Panc1 (cell line): ENCODE measurements at regions not wholly inside any gene's neighbourhood (a gene's known extent, or its start where the extent isn't known, plus 50 kb on each side); places are given as distances from the start of the nearest gene placed in this dataset.

ENCODE experiments used
- ATAC-seq: fragments of 200-7000 bp; cut with Tn5 transposase; 2 replicates; pipeline ENCODE4 v1.9.1; 2020; ENCODE audit warnings: mild to moderate bottlenecking, moderate library complexity
- BruUV-seq: library from RNA; stranded (reverse); fragments of 400-500 nt; replicated peaks from 2 replicates; lab custom pipeline; 2021; lab: Mats Ljungman, UMichigan
- CTCF ChIA-PET: fragments of 300-600 bp; sonication (Branson Sonifier 250); formaldehyde crosslinking; loops from one replicate; lab custom pipeline; 2022; ENCODE audit warnings: antibody characterized with exemption; lab: Charles Lee
- POLR2A ChIA-PET: fragments of 300-600 bp; sonication (Branson Sonifier 250); formaldehyde crosslinking; loops from one replicate; lab custom pipeline; 2022; ENCODE audit warnings: antibody characterized with exemption; lab: Charles Lee
- DNase-seq: peaks from one replicate; pipeline ENCODE4 v3.0.0-alpha.2; 2010; ENCODE audit warnings: low read depth, low spot score
- H3K27ac ChIP-seq: 2 replicates; pipeline ENCODE4 v1.5.1; 2011; ENCODE audit warnings: mild to moderate bottlenecking, low read length, inconsistent platforms
- H3K27me3 ChIP-seq: fragments of 200-500 bp; sonication (Bioruptor generic); 2 replicates; pipeline ENCODE4 v1.6.0; 2014; ENCODE audit warnings: low read length, inconsistent platforms; ENCODE audit not compliant: control insufficient read depth, insufficient read depth
- H3K36me3 ChIP-seq: fragments of 200-500 bp; sonication (Bioruptor generic); 2 replicates; pipeline ENCODE4 v1.5.1; 2014; ENCODE audit warnings: inconsistent platforms, mild to moderate bottlenecking, low read length, moderate library complexity; ENCODE audit not compliant: control insufficient read depth, insufficient read depth
- H3K4me1 ChIP-seq: 2 replicates; pipeline ENCODE4 v1.5.1; 2011; ENCODE audit warnings: inconsistent platforms, mild to moderate bottlenecking, low read length, moderate library complexity; ENCODE audit not compliant: control insufficient read depth, insufficient read depth
- H3K4me3 ChIP-seq, 2 experiments: 2 replicates each; pipeline ENCODE4 v1.5.1; 2011 to 2012; ENCODE audit warnings: low read depth in 2 of 2, low read length in 2 of 2, mild to moderate bottlenecking in 2 of 2, inconsistent platforms in 1 of 2, moderate library complexity in 1 of 2
- H3K9me3 ChIP-seq: fragments of 200-500 bp; sonication (Bioruptor generic); 2 replicates; pipeline ENCODE4 v1.5.1; 2014; ENCODE audit warnings: low read depth, mild to moderate bottlenecking, inconsistent platforms, low read length, moderate library complexity; ENCODE audit not compliant: control insufficient read depth, insufficient read depth
- CTCF ChIP-seq: fragments of 450-650 bp; IDR thresholded peaks from 2 replicates; pipeline ENCODE4 v1.5.1; 2017; ENCODE audit warnings: mild to moderate bottlenecking
- POLR2AphosphoS5 ChIP-seq: IDR thresholded peaks from 2 replicates; pipeline ENCODE4 v1.6.1; 2012; ENCODE audit warnings: mild to moderate bottlenecking, low read depth, low read length, moderate library complexity
- REST ChIP-seq, 2 experiments: IDR thresholded peaks; 2 replicates each; pipeline ENCODE4 v1.6.1; 2011 to 2012; ENCODE audit warnings: low read depth in 2 of 2, control low read depth in 1 of 2, low read length in 1 of 2, mild to moderate bottlenecking in 1 of 2, moderate library complexity in 1 of 2; ENCODE audit not compliant: insufficient read depth in 1 of 2
- SIN3A ChIP-seq: IDR thresholded peaks from 2 replicates; pipeline ENCODE4 v1.6.1; 2012; ENCODE audit warnings: low read depth, mild to moderate bottlenecking, low read length, moderate library complexity, borderline replicate concordance; ENCODE audit not compliant: insufficient read depth
- TCF7L2 ChIP-seq: IDR thresholded peaks from 2 replicates; pipeline ENCODE4 v1.6.1; 2011; ENCODE audit warnings: mild to moderate bottlenecking, low read depth, low read length, inconsistent platforms
- in situ Hi-C: cut with HindIII; loops from 2 replicates; pipeline ENCODE4 v1.10.0; 2016; ENCODE audit warnings: low sequenced_read_pairs, low pct_unique_long_range_greater_than_20kb
- intact Hi-C: fragments of 100-400 bp; cut with micrococcal nuclease; formaldehyde crosslinking; loops from one replicate; pipeline ENCODE4 v1.10.0; 2022; ENCODE audit not compliant: unreplicated experiment

- ChIA-PET POLR2A (no interaction called here), CTCF (no interaction called here)
- Histone ChIP-seq H3K4me1 (no peaks in the 10 kb centered on the region), H3K27me3 (no peaks in the 10 kb centered on the region), H3K4me3 (no peak overlapping the region), H3K27ac (no peak overlapping the region), H3K36me3 (no peaks in the 10 kb centered on the region), H3K9me3 (no peaks in the 10 kb centered on the region)
- no peak for ATAC-seq
- intact Hi-C loops (no loop called here), in situ Hi-C loops (no loop called here)
- no TSS peak for BruUV-seq
- no peak for DNase-seq
- TF ChIP-seq REST (IDR thresholded peaks at IDR 0.05; ENCODE audit: insufficient read depth in 1 of 2, low read depth in 2 of 2, low read length in 1 of 2): no peak
- no peak for TF ChIP-seq POLR2AphosphoS5
These were observed 623.5 kb upstream of the DDX18 start for GRCh38 chr2:117190856-117191559.

GRCh38 chr2:117195381-117195780 is 619.1 kb upstream of the DDX18 start:
- no TSS peak for BruUV-seq
- Histone ChIP-seq H3K36me3 (no peaks in the 10 kb centered on the region), H3K27ac (no peak overlapping the region), H3K9me3 (no peaks in the 10 kb centered on the region), H3K4me3 (no peak overlapping the region), H3K4me1 (no peaks in the 10 kb centered on the region), H3K27me3 (no peaks in the 10 kb centered on the region)
- ChIA-PET POLR2A (no interaction called here), CTCF (no interaction called here)
- in situ Hi-C loops (no loop called here), intact Hi-C loops (no loop called here)
- TF ChIP-seq SIN3A: no peak
- TF ChIP-seq CTCF: no peak
- TF ChIP-seq TCF7L2: no peak
- no peak for TF ChIP-seq REST (IDR thresholded peaks at IDR 0.05; ENCODE audit: insufficient read depth in 1 of 2, low read depth in 2 of 2, low read length in 1 of 2)
- TF ChIP-seq POLR2AphosphoS5: no peak
- ATAC-seq: no peak
- DNase-seq: no peak
